HG03520 (cell line): ENCODE measurements at regions not wholly inside any gene's neighbourhood (a gene's known extent, or its start where the extent isn't known, plus 50 kb on each side); places are given as distances from the start of the nearest gene placed in this dataset.

Experiments used
- ATAC-seq: cut with Tn5 transposase; IDR thresholded peaks from one replicate; pipeline ENCODE4 v1.9.1; 2021; ENCODE audit warnings: mild to moderate bottlenecking, moderate library complexity; ENCODE audit not compliant: unreplicated experiment

GRCh38 chr4:147347217-147347616 is 133.7 kb upstream of the EDNRA start:
- ATAC-seq: no peak

- ATAC-seq: no peak
Observed at GRCh38 chr4:147349193-147349592, 131.7 kb upstream of the EDNRA start.

DNA sequence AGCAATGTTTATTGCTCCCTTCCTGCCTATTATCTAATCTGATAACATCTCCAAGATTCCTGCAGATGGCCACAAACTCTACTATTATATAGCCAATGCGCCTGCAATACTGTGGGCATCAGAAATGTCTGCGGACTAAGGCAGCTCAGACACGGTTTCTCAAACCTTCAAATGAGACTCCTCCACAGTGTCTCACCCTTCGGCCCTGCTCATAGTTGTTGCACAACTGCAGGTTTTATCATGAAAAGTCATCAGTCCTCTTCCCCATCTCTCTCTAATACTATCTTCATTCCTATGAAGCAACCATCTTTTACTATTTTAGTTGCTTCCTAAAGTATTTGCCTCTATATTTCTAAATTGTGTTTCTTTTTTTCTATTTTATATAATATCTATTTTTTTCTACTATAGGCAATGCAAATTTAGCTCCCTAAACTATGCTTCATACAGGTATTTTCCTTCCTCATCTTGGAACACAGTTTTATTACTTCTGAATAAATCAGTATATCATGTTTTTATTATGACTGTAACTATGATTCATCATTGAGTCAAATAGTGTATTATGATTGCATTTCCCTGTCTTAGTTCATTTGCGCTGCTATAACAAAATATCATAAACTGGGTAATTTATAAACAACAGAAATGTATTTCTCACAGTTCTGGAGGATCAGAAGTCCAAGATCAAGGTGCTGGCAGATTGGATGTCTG is 129.7 kb upstream of the EDNRA start:
- no peak for ATAC-seq

GRCh38 chr4:147354237-147354636 is 126.7 kb upstream of the EDNRA start:
- ATAC-seq: no peak

GRCh38 chr4:147355032-147355656 is 125.8 kb upstream of the EDNRA start:
- ATAC-seq: no peak

GRCh38 chr4:147355847-147356246 is 125.0 kb upstream of the EDNRA start:
- no peak for ATAC-seq

DNA sequence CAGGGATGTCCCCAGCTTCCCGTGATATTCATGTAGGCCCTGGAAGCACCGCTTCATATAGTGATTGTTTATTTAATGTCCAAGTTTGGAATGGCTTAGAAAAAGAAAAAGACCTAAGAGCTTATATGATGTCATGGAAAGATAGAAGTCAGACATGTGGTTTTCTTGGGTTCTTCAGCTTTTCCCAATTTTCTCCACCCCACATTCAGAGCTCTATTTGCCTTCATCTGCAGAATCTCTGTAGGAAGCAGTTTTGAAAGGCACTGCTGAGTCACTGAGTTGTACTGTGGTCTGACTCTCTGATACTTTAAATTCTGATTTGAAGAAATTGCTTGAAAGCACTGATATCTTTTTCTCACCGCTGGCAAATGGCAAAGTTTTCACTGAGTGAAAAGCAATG is 120.6 kb upstream of the EDNRA start:
- ATAC-seq: no peak

- ATAC-seq: no peak
Observed at GRCh38 chr4:147361726-147362125, 119.2 kb upstream of the EDNRA start.

- no peak for ATAC-seq
Observed at GRCh38 chr4:147362938-147363337, 118.0 kb upstream of the EDNRA start.

GRCh38 chr4:147363514-147363913 is 117.4 kb upstream of the EDNRA start:
- no peak for ATAC-seq

- no peak for ATAC-seq
Observed at GRCh38 chr4:147365396-147365795, 115.5 kb upstream of the EDNRA start.

DNA sequence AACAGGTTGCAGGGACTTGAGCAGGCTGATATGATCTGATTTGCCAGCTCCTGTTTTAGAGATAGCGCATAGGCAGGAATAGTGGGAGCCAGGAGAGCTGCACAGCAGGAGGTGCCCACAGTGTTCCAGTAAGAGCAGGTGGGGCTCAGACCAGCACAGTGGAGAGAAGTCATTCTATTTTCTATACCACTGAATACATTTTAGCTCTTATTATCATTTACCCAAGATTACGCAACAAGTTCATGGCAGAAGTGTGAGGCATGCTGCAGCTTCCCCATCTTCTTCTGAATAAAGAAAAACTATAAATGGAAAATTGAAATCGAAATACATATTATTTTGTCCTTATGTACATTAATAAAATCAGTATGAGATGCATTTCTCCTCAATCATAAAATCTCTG is 114.7 kb upstream of the EDNRA start:
- ATAC-seq: no peak

GRCh38 chr4:147367891-147368290 is 113.0 kb upstream of the EDNRA start:
- no peak for ATAC-seq

- no peak for ATAC-seq
Observed at GRCh38 chr4:147368948-147369347, 111.9 kb upstream of the EDNRA start.

DNA sequence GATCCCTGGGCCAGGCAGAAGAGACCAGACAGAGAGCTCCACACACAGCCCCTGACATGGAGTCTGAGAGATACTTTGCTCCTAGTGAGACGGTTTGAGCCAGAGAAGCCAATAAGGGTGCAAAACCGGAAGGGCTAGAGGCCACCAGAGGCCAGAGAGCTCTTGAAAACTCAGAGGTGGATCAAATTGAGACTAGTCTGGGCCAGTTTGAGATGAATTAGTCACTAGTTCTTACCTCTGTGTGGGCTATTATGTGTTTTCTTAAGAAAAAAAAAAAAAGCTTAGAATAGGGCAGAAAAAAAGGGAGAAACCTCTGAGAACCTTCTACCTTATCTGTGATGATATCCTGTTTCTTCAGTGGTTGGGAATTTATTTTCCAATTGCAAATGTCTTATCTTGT is 110.4 kb upstream of the EDNRA start:
- no peak for ATAC-seq

DNA sequence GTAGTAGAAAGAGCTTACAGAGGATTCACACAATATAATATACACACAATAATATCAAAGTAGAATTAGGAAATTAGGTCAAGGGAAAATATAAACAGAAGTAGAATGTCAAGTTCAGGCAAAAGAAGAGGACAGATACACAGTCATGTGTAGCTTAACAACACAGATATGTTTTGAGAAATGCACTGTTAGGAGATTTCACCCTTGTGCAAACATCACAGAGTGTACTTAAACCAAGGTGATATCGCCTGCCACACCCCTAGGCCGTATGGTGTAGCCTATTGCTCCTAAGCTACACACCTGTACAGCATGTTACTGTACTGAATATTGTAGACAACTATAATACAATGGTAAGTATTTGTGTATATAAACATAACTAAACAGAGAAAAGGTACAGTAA is 110.0 kb upstream of the EDNRA start:
- ATAC-seq: no peak

GRCh38 chr4:147371661-147372060 is 109.2 kb upstream of the EDNRA start:
- no peak for ATAC-seq

DNA sequence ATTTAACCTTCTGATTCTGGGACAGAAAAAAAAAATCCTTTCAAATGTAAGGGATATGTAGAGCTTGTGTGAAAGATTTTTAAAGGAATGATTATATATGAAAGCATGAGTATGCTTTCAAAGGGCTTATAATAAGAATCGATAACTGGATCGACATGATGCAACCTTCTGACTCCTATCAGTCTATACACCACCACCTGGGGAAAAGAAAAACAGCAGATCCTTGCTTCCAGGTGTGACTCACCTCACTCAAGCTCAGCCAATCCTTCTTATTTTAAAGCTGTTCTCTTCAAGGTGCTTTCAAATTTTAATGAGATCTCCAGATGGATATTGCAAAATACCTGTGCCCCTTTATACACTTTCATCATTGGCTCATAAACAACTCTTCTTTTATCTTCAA is 102.1 kb upstream of the EDNRA start:
- no peak for ATAC-seq

DNA sequence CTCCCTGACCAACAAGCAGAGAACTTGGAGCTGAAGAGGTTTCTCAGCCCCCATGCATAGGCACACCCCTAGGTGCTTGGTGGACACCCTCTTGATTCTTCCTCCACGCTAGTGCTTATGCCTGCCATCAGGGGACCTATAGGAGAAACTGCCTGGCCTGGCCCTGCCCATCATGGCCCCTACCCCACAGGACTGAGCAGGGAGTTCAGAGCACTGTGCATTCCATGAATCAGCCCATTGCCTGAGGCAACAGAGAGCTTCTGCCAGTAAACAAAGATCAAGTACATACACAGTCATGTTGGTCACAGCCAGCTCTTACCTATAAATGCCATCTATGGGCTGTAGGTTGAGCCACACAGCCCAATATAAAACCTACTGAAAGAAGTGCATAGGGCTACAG is 99.1 kb upstream of the EDNRA start:
- ATAC-seq: no peak

DNA sequence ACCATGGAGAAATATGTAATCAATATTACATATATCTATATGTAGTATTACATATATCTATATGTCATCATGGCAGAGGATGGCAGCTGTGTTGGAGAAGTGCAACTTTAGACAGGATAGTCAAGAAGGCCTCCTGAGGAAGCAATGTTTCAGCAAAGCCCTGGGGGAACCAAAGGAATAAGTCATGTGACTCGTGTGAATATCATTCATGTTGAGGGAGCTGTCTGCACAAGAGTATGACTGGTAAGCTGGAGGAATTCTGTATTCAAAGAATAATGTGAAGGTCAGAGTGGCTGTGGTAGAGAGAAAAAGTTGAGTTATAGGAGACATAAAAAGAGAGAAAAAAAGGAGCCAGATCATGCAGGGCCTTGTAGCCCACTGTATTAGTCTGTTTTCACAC is 92.9 kb upstream of the EDNRA start:
- ATAC-seq: no peak

- ATAC-seq: no peak
Observed at GRCh38 chr4:147396105-147396504, 84.8 kb upstream of the EDNRA start.

- no peak for ATAC-seq
Observed at GRCh38 chr4:147398556-147398955, 82.3 kb upstream of the EDNRA start.

- no peak for ATAC-seq
Observed at GRCh38 chr4:147400721-147401120, 80.2 kb upstream of the EDNRA start.
